IMR-90 (cell line): ENCODE measurements at regions not wholly inside any gene's neighbourhood (a gene's known extent, or its start where the extent isn't known, plus 50 kb on each side); places are given as distances from the start of the nearest gene placed in this dataset.

Source experiments
- ATAC-seq: fragments of 200-7000 bp; cut with Tn5 transposase; 2 replicates; pipeline ENCODE4 v1.9.1; 2020; ENCODE audit warnings: low read depth, mild to moderate bottlenecking, moderate library complexity
- BruUV-seq: library from RNA; stranded (reverse); fragments of 400-500 nt; replicated peaks from 2 replicates; lab custom pipeline; 2021; lab: Mats Ljungman, UMichigan
- CTCF ChIA-PET: fragments of 300-600 bp; formaldehyde crosslinking; extraction: SDS; loops from one replicate; lab custom pipeline; 2021; ENCODE audit warnings: antibody characterized with exemption; lab: Yijun Ruan, JAX
- POLR2A ChIA-PET: fragments of 300-600 bp; sonication (Branson Sonifier 250); formaldehyde crosslinking; loops from one replicate; lab custom pipeline; 2022; ENCODE audit warnings: antibody characterized with exemption; ENCODE audit not compliant: unreplicated experiment; lab: Charles Lee
- DNase-seq: peaks from one replicate; pipeline ENCODE4 v3.0.0; 2013
- H2AFZ ChIP-seq: replicated peaks from 2 replicates; pipeline ENCODE3; 2013; ENCODE audit warnings: low read length, mild to moderate bottlenecking; ENCODE audit not compliant: poor library complexity
- H2AK5ac ChIP-seq: 2 replicates; pipeline ENCODE4 v1.6.1; 2013; ENCODE audit warnings: low read depth, low read length, inconsistent platforms
- H2AK9ac ChIP-seq: replicated peaks from 2 replicates; pipeline ENCODE3; 2013; ENCODE audit warnings: mild to moderate bottlenecking, low read depth, low read length, moderate library complexity; ENCODE audit not compliant: poor library complexity
- H2BK120ac ChIP-seq: 2 replicates; pipeline ENCODE4 v1.6.1; 2013; ENCODE audit warnings: low read depth, low read length, inconsistent platforms
- H2BK15ac ChIP-seq: 3 replicates; pipeline ENCODE4 v1.6.1; 2013; ENCODE audit warnings: low read depth, low read length, inconsistent platforms
- H2BK20ac ChIP-seq: 2 replicates; pipeline ENCODE4 v1.6.1; 2013; ENCODE audit warnings: low read depth, mild to moderate bottlenecking, inconsistent platforms, low read length, moderate library complexity
- H2BK5ac ChIP-seq: 2 replicates; pipeline ENCODE4 v1.6.1; 2013; ENCODE audit warnings: mild to moderate bottlenecking, low read depth, low read length, inconsistent platforms; ENCODE audit not compliant: poor library complexity, severe bottlenecking
- H3K14ac ChIP-seq: replicated peaks from 2 replicates; pipeline ENCODE4 v1.6.1; 2013; ENCODE audit warnings: low read depth, low read length, inconsistent platforms
- H3K18ac ChIP-seq: 2 replicates; pipeline ENCODE4 v1.6.1; 2013; ENCODE audit warnings: low read depth, low read length, control low read depth
- H3K23ac ChIP-seq: 2 replicates; pipeline ENCODE4 v1.6.1; 2013; ENCODE audit warnings: low read depth, low read length, inconsistent platforms
- H3K27ac ChIP-seq: 2 replicates; pipeline ENCODE4 v1.5.1; 2013; ENCODE audit warnings: mild to moderate bottlenecking, control low read depth, low read length; ENCODE audit not compliant: insufficient read depth
- H3K27me3 ChIP-seq: 2 replicates; pipeline ENCODE4 v1.6.1; 2013; ENCODE audit warnings: low read length; ENCODE audit not compliant: control insufficient read depth, insufficient read depth
- H3K36me3 ChIP-seq: 2 replicates; pipeline ENCODE4 v1.6.1; 2013; ENCODE audit warnings: low read length, mixed read lengths; ENCODE audit not compliant: control insufficient read depth, insufficient read depth
- H3K4ac ChIP-seq: 2 replicates; pipeline ENCODE4 v1.6.1; 2013; ENCODE audit warnings: low read depth, low read length, inconsistent platforms
- H3K4me1 ChIP-seq: 2 replicates; pipeline ENCODE4 v1.6.1; 2013; ENCODE audit warnings: low read length, mixed read lengths; ENCODE audit not compliant: control insufficient read depth, insufficient read depth
- H3K4me2 ChIP-seq: 2 replicates; pipeline ENCODE4 v1.6.1; 2013; ENCODE audit warnings: low read depth, mild to moderate bottlenecking, control low read depth, low read length, moderate library complexity
- H3K4me3 ChIP-seq: 2 replicates; pipeline ENCODE4 v1.5.1; 2013; ENCODE audit warnings: low read depth, mild to moderate bottlenecking, control low read depth, low read length, moderate library complexity; ENCODE audit not compliant: insufficient read depth
- H3K56ac ChIP-seq: 2 replicates; pipeline ENCODE4 v1.6.1; 2013; ENCODE audit warnings: low read length, inconsistent platforms; ENCODE audit not compliant: insufficient read depth; ENCODE audit errors: extremely low read depth
- H3K79me1 ChIP-seq, 2 experiments: 2 replicates each; pipeline ENCODE4 v1.6.1; 2013; ENCODE audit warnings: low read length in 2 of 2, inconsistent platforms in 1 of 2, low read depth in 1 of 2
- H3K9ac ChIP-seq: 2 replicates; pipeline ENCODE4 v1.6.1; 2013; ENCODE audit warnings: low read depth, low read length, control low read depth
- H3K9me1 ChIP-seq: 2 replicates; pipeline ENCODE4 v1.6.1; 2013; ENCODE audit warnings: low read length, inconsistent platforms; ENCODE audit not compliant: insufficient read depth
- H3K9me3 ChIP-seq: 2 replicates; pipeline ENCODE4 v1.6.1; 2013; ENCODE audit warnings: low read length; ENCODE audit not compliant: control insufficient read depth, insufficient read depth
- H4K20me1 ChIP-seq: 2 replicates; pipeline ENCODE4 v1.6.1; 2013; ENCODE audit warnings: low read length, inconsistent platforms; ENCODE audit not compliant: insufficient read depth
- H4K5ac ChIP-seq: 2 replicates; pipeline ENCODE4 v1.6.1; 2013; ENCODE audit warnings: mild to moderate bottlenecking, low read depth, low read length, control low read depth
- H4K8ac ChIP-seq, 2 experiments: 2 replicates each; pipeline ENCODE4 v1.6.1; 2013; ENCODE audit warnings: low read depth in 2 of 2, low read length in 2 of 2, control low read depth in 1 of 2, inconsistent platforms in 1 of 2
- H4K91ac ChIP-seq: 2 replicates; pipeline ENCODE4 v1.6.1; 2013; ENCODE audit warnings: low read depth, low read length, inconsistent platforms; ENCODE audit not compliant: insufficient read depth
- CHD1 ChIP-seq: IDR thresholded peaks from 2 replicates; pipeline ENCODE4 v1.6.1; 2012; ENCODE audit warnings: low read depth, low read length, improper control_type of control experiment
- MAFK ChIP-seq: IDR thresholded peaks from 2 replicates; pipeline ENCODE4 v1.6.1; 2012; ENCODE audit warnings: low read depth, low read length, improper control_type of control experiment
- NFE2L2 ChIP-seq: fragments of 150-350 bp; IDR thresholded peaks from 2 replicates; pipeline ENCODE4 v1.6.1; 2016; ENCODE audit warnings: low read depth, mild to moderate bottlenecking, low read length
- POLR2A ChIP-seq: IDR thresholded peaks from 2 replicates; pipeline ENCODE4 v1.6.1; 2012; ENCODE audit warnings: mild to moderate bottlenecking, low read depth, low read length
- RAD21 ChIP-seq: IDR thresholded peaks from 2 replicates; pipeline ENCODE4 v1.6.1; 2012; ENCODE audit warnings: low read length, improper control_type of control experiment
- WGBS, 2 experiments: methylation state at CpG; one replicate each; pipeline versions ENCODE4 v1.1.5 to v1.1.7; 2013; ENCODE audit warnings: missing lambda C conversion rate in 2 of 2; ENCODE audit not compliant: insufficient read length in 1 of 2; ENCODE audit errors: extremely low coverage in 2 of 2; 5-methylcytosine and 5-hydroxymethylcytosine counted together
- dilution Hi-C: fragments of 300-500 bp; cut with HindIII; formaldehyde crosslinking; loops from one replicate; pipeline ENCODE4 v1.14.3; 2018; ENCODE audit warnings: low sequenced_read_pairs; ENCODE audit not compliant: unreplicated experiment
- in situ Hi-C: fragments of 300-500 bp; cut with MboI; formaldehyde crosslinking; loops from 3 replicates; pipeline ENCODE4 v1.14.3; 2019; ENCODE audit warnings: low sequenced_read_pairs, inconsistent platforms, mixed read lengths
- intact Hi-C: fragments of 100-400 bp; cut with micrococcal nuclease; formaldehyde crosslinking; loops from 2 replicates; pipeline ENCODE4 v1.10.0; 2022

DNA sequence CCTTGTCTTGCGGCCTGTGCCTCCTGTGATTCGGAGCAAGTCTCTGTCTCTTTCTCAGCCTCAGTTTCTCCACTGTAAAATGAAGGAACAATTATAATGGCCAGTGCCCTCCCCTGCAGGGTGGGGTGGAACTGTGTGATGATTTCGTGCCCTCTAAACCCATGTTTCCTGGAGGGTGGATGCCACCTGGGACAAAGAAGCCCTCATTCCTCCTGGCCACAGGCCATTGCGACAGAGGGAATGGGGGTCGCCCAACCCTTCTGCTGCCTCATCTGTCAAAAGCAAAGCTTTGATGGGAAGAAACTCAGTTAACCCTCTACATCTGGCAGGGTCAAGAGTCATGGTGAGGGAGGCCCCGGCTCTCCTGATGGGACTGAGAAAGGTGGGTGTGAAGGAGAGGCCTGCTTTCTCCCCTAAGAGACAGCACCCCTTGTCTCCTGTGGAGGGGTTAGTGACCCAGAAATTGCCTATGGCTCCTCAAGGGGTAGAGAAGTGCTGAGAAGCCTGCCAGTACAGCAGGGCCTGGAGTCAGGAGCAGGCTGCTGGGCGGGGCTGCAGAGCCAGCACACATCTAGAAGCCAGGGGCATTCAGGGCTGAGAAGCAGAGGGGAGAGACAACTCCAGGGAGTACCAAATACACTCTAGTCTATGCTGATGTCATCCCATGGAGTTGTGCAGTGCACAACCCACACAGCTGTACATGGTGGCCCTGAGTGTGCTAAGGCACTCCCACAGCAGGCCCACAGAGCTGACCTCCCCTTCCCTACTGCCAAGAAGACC lies 61.0 kb downstream of the PLXNA1 start:
- Histone ChIP-seq H3K4me1 (peaks cover 3% of the 10 kb centered on the region; the same call in 1 of the 2 replicates), H3K4me2 (no peak overlapping the region), H3K18ac (no peak overlapping the region), H2BK120ac (no peak overlapping the region), H3K4ac (no peak overlapping the region), H3K9me3 (no peaks in the 10 kb centered on the region), H2BK20ac (no peak overlapping the region), H3K23ac (no peak overlapping the region), H3K27ac (no peak overlapping the region), H2AK9ac (no peak overlapping the region), H4K8ac (no peak overlapping the region), H4K20me1 (no peaks in the 10 kb centered on the region), H3K79me1 (no peaks in the 10 kb centered on the region), H2AK5ac (no peak overlapping the region), H3K9ac (no peak overlapping the region), H3K9me1 (no peaks in the 10 kb centered on the region; the same call in 1 of the 2 replicates), H3K14ac (no peak overlapping the region), H3K4me3 (no peak overlapping the region), H4K5ac (no peak overlapping the region), H4K91ac (no peak overlapping the region), H3K56ac (no peak overlapping the region), H3K27me3 (peaks cover 10% of the 10 kb centered on the region), H2BK15ac (no peak overlapping the region), H3K36me3 (no peaks in the 10 kb centered on the region), H2BK5ac (no peak overlapping the region), H2AFZ (no peak overlapping the region)
- WGBS, 2 experiments: 80% methylated on average over 1 of the region's 7 CpGs; no CpG with 5 or more reads in 1 of the 2 experiments
- dilution Hi-C loops (no loop called here), intact Hi-C loops (no loop called here), in situ Hi-C loops (no loop called here)
- ChIA-PET POLR2A (no interaction called here), CTCF (no interaction called here)
- no TSS peak for BruUV-seq
- DNase-seq: no peak
- ATAC-seq: no peak
- TF ChIP-seq MAFK (no peak), POLR2A (no peak), RAD21 (no peak), NFE2L2 (no peak), CHD1 (no peak)
